ENCODE measurements at regions not wholly inside any gene's neighbourhood (a gene's known extent, or its start where the extent isn't known, plus 50 kb on each side); places are given as distances from the start of the nearest gene placed in this dataset.

DNA sequence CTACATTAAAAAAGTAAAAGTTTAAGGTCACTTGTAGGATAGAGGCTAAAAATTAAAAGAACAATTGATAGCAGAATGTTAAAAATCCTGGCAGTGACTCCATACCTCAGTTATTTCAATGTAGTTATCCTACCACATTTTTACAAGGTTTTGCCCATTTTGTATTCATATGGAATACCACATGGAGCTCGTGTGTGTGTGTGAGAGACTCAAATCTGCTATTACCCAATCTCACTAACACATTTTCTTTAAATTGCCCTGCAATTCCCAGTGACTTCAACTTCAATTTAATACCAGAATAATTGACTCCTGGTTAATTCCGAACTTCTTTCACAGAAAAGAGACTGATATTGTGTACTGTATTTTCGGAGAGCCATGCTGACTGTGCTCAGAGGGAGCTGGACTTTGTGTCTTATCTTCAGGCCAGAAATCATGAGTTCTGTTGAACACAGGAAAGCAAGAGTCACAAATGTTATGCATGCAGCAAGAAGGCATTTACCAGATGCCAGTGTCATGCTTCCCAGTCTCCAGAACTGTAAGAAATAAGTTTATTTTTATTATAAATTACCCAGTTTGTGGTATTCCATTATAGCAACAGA, 529.0 kb upstream of the NECTIN3 start:
- TF ChIP-seq EZH2 (IDR thresholded peaks at IDR 0.05) (no peak), POLR2AphosphoS5 (IDR thresholded peaks at IDR 0.05; ENCODE audit: borderline replicate concordance, low read depth, low read length) (no peak)

Data from SK-N-MC (cell line).